Activated naive CD4-positive, alpha-beta T cell treated with anti-CD3 and anti-CD28 coated beads for 36 hours (primary cell): ENCODE measurements at regions not wholly inside any gene's neighbourhood (a gene's known extent, or its start where the extent isn't known, plus 50 kb on each side); places are given as distances from the start of the nearest gene placed in this dataset.

Source experiments
- CTCF ChIA-PET: fragments of 350-600 bp; sonication (Branson Sonifier 250); formaldehyde crosslinking; loops from one replicate; lab custom pipeline; 2021; ENCODE audit warnings: antibody characterized with exemption; lab: Charles Lee
- DNase-seq: peaks from one replicate; pipeline ENCODE4 v3.0.0-alpha.2; 2020
- H3K27ac Mint-ChIP-seq: one replicate; pipeline ENCODE4 v1.8.0; 2021; ENCODE audit warnings: mild to moderate bottlenecking, mixed read lengths
- H3K27me3 Mint-ChIP-seq: one replicate; pipeline ENCODE4 v1.8.0; 2021; ENCODE audit warnings: low read depth, mixed read lengths
- H3K36me3 Mint-ChIP-seq: one replicate; pipeline ENCODE4 v1.8.0; 2021; ENCODE audit warnings: low read depth, mixed read lengths
- H3K4me1 Mint-ChIP-seq: one replicate; pipeline ENCODE4 v1.8.0; 2021; ENCODE audit warnings: low read depth, mixed read lengths
- H3K4me3 Mint-ChIP-seq: one replicate; pipeline ENCODE4 v1.8.0; 2021; ENCODE audit warnings: mild to moderate bottlenecking, moderate library complexity, mixed read lengths
- H3K9me3 Mint-ChIP-seq: one replicate; pipeline ENCODE4 v1.8.0; 2021; ENCODE audit warnings: mixed read lengths
- intact Hi-C: fragments of 100-400 bp; cut with micrococcal nuclease; formaldehyde crosslinking; loops from one replicate; pipeline ENCODE4 v1.15.1; 2023

DNA sequence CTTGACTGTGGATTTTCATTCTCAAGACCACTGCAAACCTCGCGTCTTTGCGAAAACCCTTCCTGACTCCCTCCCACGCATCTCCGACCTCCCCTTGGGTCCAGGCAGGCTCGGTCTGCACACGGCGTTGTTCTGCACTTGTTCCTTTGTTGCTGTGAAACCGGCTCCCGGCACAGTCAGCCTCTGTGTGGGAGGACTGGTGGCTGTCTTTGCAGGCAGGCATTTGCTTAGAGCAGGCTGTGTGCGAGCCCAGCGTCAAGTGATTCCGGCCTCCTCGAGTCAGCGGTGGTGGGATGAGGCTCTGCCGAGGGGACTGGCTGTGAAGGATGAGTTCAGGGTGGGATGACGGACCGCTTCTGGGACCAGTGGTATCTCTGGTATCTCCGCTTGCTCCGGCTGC lies 102.6 kb upstream of the ROPN1 start:
- DNase-seq: no peak
- intact Hi-C loops: no loop called here

GRCh38 chr3:124097362-124098131 lies 105.6 kb upstream of the ROPN1 start:
- H3K27me3 Mint-ChIP-seq: peaks cover 15% of the 10 kb centered on the region

More for the DNA sequence above, 102.6 kb upstream of the ROPN1 start:
- no peak overlapping the region for H3K4me3 Mint-ChIP-seq
- H3K27me3 Mint-ChIP-seq: peaks cover 28% of the 10 kb centered on the region
- H3K36me3 Mint-ChIP-seq: no peaks in the 10 kb centered on the region
- CTCF ChIA-PET: no interaction called here
- H3K4me1 Mint-ChIP-seq: no peaks in the 10 kb centered on the region
- no peaks in the 10 kb centered on the region for H3K9me3 Mint-ChIP-seq
- no peak overlapping the region for H3K27ac Mint-ChIP-seq

GRCh38 chr3:124101643-124102042 lies 109.7 kb upstream of the ROPN1 start:
- no peaks in the 10 kb centered on the region for H3K9me3 Mint-ChIP-seq
- intact Hi-C loops: no loop called here
- no peak for DNase-seq
- CTCF ChIA-PET: no interaction called here
- H3K4me3 Mint-ChIP-seq: no peak overlapping the region
- no peaks in the 10 kb centered on the region for H3K36me3 Mint-ChIP-seq
- H3K4me1 Mint-ChIP-seq: no peaks in the 10 kb centered on the region
- H3K27ac Mint-ChIP-seq: no peak overlapping the region
- H3K27me3 Mint-ChIP-seq: peaks cover 15% of the 10 kb centered on the region

More at GRCh38 chr3:124097362-124098131, 105.6 kb upstream of the ROPN1 start:
- Mint-ChIP-seq H3K9me3 (no peaks in the 10 kb centered on the region), H3K4me1 (no peaks in the 10 kb centered on the region), H3K36me3 (no peaks in the 10 kb centered on the region), H3K4me3 (no peak overlapping the region), H3K27ac (no peak overlapping the region)
- intact Hi-C loops: no loop called here
- CTCF ChIA-PET: interaction anchor here (1.4 to 1.9 kb wide), 2 partner anchors 17 to 65 kb away, joined by 4 to 8 read pairs; partner anchors contain the start of gene KALRN
- DNase-seq: no peak

GRCh38 chr3:124107104-124107890 lies 115.4 kb upstream of the ROPN1 start:
- Mint-ChIP-seq H3K9me3 (no peaks in the 10 kb centered on the region), H3K27me3 (peaks cover 13% of the 10 kb centered on the region), H3K4me1 (no peaks in the 10 kb centered on the region)

DNA sequence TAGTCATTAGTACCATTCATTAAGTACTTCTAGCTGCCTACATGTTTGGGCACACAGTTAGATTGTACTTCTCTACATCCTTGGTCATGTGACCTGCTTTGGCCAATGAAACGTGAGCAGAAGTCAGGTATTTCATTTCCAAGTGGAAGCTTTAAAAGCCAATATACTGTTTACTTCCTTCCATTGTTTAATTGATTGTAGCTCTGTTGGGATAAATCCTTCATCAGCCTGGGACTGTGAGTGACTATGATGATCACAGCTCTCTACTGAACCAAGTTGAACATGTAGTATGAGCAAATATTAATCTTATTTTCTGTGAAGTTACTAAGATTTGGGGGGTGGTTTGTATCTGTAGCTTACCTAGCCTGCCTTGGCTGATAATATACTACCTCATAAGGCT lies 116.5 kb upstream of the ROPN1 start:
- Mint-ChIP-seq H3K4me1 (no peaks in the 10 kb centered on the region), H3K9me3 (no peaks in the 10 kb centered on the region), H3K4me3 (no peak overlapping the region), H3K27ac (no peak overlapping the region), H3K36me3 (no peaks in the 10 kb centered on the region), H3K27me3 (peaks cover 9% of the 10 kb centered on the region)
- no peak for DNase-seq
- CTCF ChIA-PET: no interaction called here
- intact Hi-C loops: no loop called here

More at GRCh38 chr3:124107104-124107890, 115.4 kb upstream of the ROPN1 start:
- CTCF ChIA-PET: no interaction called here
- intact Hi-C loops: no loop called here
- no peak for DNase-seq
- Mint-ChIP-seq H3K36me3 (no peaks in the 10 kb centered on the region), H3K27ac (no peak overlapping the region), H3K4me3 (no peak overlapping the region)

- Mint-ChIP-seq H3K4me1 (no peaks in the 10 kb centered on the region), H3K4me3 (no peak overlapping the region), H3K27me3 (peaks cover 17% of the 10 kb centered on the region), H3K9me3 (no peaks in the 10 kb centered on the region), H3K27ac (no peak overlapping the region), H3K36me3 (no peaks in the 10 kb centered on the region)
- intact Hi-C loops: no loop called here
- CTCF ChIA-PET: no interaction called here
- no peak for DNase-seq
Measured at GRCh38 chr3:124113485-124113884, 121.6 kb upstream of the ROPN1 start.

DNA sequence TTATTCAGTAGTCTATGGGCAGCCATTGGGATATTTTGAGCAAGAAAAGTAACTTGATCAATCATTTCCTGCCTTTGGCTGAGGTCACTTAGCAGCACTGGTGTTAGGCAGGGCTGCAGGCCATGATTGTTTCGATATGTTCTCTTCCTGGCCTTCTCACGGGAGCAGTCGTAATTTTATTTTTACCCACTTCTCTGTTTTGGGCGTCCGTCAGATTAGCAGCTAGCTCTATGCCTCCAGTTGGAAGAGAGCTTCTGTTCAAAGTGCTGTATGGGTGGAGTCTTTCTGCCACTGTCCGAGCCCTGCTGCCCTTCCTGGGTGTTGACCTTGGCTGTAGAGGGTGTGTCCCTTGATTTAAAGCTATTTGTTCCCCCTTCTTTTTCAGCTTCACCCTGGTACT lies 123.4 kb upstream of the ROPN1 start:
- H3K27me3 Mint-ChIP-seq: peaks cover 22% of the 10 kb centered on the region
- no peaks in the 10 kb centered on the region for H3K36me3 Mint-ChIP-seq
- intact Hi-C loops: no loop called here
- H3K9me3 Mint-ChIP-seq: no peaks in the 10 kb centered on the region
- H3K4me1 Mint-ChIP-seq: no peaks in the 10 kb centered on the region
- no peak overlapping the region for H3K27ac Mint-ChIP-seq
- CTCF ChIA-PET: no interaction called here
- DNase-seq: no peak
- H3K4me3 Mint-ChIP-seq: no peak overlapping the region

DNA sequence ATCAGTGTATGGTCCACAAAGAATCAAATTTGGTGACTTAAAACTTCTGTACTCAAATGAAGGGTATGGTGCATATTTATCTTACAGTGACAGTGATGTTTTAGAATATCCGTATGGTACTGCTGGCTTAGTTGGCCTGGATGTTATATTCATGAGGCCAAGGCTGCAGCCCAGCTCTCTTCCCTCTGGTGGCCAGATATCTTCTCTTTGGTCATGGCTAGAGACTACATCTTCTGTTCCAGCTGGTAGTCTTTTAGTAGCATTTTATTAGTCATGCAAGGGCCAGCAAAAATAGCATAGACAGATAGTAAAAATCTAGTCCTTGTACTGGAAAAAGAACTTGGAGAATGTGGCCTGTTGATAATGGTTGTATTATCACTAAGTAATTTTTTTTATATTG lies 124.0 kb upstream of the ROPN1 start:
- CTCF ChIA-PET: no interaction called here
- Mint-ChIP-seq H3K27me3 (peaks cover 22% of the 10 kb centered on the region), H3K4me1 (no peaks in the 10 kb centered on the region), H3K4me3 (no peak overlapping the region), H3K36me3 (no peaks in the 10 kb centered on the region), H3K27ac (no peak overlapping the region), H3K9me3 (no peaks in the 10 kb centered on the region)
- intact Hi-C loops: no loop called here
- no peak for DNase-seq

DNA sequence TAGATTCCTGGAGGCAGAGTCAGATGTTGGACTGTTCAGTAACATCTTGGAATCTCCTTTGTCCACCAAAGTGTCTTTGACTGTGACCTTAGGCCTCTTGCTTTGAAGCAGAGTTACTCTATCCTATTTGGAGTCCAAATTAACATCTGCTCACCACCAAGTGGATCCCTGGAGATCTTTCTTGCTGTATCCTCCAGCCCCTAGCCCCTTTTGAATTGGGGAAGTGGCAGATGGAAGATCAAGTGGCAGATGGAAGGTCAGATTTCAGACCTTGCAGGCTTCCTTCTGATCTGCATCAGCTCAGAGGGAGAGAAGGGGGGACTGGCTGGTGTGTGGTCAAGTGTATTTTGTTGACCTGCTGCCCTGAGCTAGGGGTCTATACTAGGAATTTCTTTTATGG lies 125.0 kb upstream of the ROPN1 start:
- Mint-ChIP-seq H3K9me3 (no peaks in the 10 kb centered on the region), H3K4me1 (no peaks in the 10 kb centered on the region), H3K36me3 (no peaks in the 10 kb centered on the region), H3K27me3 (peaks cover 23% of the 10 kb centered on the region), H3K27ac (no peak overlapping the region), H3K4me3 (no peak overlapping the region)
- CTCF ChIA-PET: no interaction called here
- no peak for DNase-seq
- intact Hi-C loops: no loop called here

GRCh38 chr3:124117486-124117885 lies 125.6 kb upstream of the ROPN1 start:
- H3K9me3 Mint-ChIP-seq: no peaks in the 10 kb centered on the region
- intact Hi-C loops: no loop called here
- no peaks in the 10 kb centered on the region for H3K4me1 Mint-ChIP-seq
- no peak overlapping the region for H3K4me3 Mint-ChIP-seq
- DNase-seq: no peak
- H3K36me3 Mint-ChIP-seq: no peaks in the 10 kb centered on the region
- CTCF ChIA-PET: no interaction called here
- H3K27ac Mint-ChIP-seq: no peak overlapping the region
- H3K27me3 Mint-ChIP-seq: peaks cover 25% of the 10 kb centered on the region

GRCh38 chr3:124118397-124118796 lies 126.5 kb upstream of the ROPN1 start:
- H3K27me3 Mint-ChIP-seq: peaks cover 26% of the 10 kb centered on the region
- no peak overlapping the region for H3K4me3 Mint-ChIP-seq
- no peak overlapping the region for H3K27ac Mint-ChIP-seq
- CTCF ChIA-PET: no interaction called here
- no peaks in the 10 kb centered on the region for H3K9me3 Mint-ChIP-seq
- H3K4me1 Mint-ChIP-seq: no peaks in the 10 kb centered on the region
- no peaks in the 10 kb centered on the region for H3K36me3 Mint-ChIP-seq
- DNase-seq: no peak
- intact Hi-C loops: no loop called here

DNA sequence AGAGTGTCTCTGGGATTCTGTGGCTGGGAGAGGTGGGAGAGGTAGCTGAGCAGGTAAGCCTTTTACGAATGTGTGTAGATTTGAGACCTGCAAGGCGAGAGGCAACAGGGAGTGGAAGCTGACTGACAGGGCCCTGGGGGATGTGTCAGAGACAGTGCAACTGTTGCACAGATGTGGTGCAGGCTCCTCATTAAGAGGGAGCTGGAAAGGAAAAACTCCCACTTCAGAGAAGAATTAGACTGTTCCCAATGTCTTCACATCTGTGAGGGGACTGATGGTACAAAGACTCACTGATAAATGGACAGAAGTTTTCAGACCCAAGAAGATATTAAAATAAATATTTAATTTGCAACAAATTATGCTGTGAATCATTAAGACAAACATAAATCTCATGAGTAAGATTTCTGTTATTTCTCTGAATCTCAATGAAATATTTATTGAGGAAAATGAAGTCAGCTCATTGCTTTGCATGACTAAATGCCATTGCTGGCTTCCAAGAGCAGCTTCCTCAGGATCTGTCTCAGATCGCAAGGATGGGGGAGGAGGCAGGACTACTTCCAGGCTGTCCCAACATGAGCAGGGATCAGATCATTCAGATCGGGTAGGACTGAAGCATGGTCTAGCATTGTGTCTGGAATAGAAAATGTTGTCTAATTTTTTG lies 127.3 kb upstream of the ROPN1 start:
- H3K27me3 Mint-ChIP-seq: peaks cover 24% of the 10 kb centered on the region
- H3K36me3 Mint-ChIP-seq: no peaks in the 10 kb centered on the region
- DNase-seq: no peak
- intact Hi-C loops: no loop called here
- H3K27ac Mint-ChIP-seq: no peak overlapping the region
- CTCF ChIA-PET: no interaction called here
- no peak overlapping the region for H3K4me3 Mint-ChIP-seq
- H3K9me3 Mint-ChIP-seq: no peaks in the 10 kb centered on the region
- no peaks in the 10 kb centered on the region for H3K4me1 Mint-ChIP-seq
